ENCODE measurements at regions not wholly inside any gene's neighbourhood (a gene's known extent, or its start where the extent isn't known, plus 50 kb on each side); places are given as distances from the start of the nearest gene placed in this dataset.
"Not testable (repeated sequence)": the region's sequence is repeated elsewhere in the genome, so short reads cannot be mapped to it uniquely, and the experiment has no call there.

DNA sequence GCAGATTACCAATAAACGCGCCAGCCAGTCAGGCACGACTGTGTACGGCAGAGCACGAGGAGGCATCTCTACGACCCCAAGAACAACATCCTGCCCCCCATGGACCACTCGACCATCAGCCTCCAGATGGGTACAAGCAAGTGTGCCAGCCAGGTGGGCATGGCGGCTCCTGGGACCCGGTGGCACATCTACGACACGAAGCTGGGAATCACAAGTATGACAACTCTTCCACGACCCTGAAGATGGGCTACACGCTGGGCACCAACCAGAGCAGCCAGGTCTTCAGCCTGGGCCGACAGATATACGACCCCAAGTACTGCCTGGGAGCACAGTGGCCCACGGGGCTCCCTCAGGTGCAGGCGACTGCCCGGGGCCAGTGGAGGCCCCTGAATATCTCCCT is 217.6 kb downstream of the POTED start:
- Histone ChIP-seq H3K36me3 (ENCODE audit: control insufficient read depth, insufficient read depth, low read length) (no peaks in the 10 kb centered on the region), H3K27ac (ENCODE audit: low read depth, low read length) (no peak overlapping the region), H3K9me3 (ENCODE audit: control insufficient read depth, low read length) (peaks cover 8% of the 10 kb centered on the region), H3K4me1 (ENCODE audit: control insufficient read depth, insufficient read depth, low read length) (no peaks in the 10 kb centered on the region), H3K4me3 (ENCODE audit: low read length) (no peak overlapping the region), H3K9ac (ENCODE audit: extremely low read depth, low read length, poor library complexity, severe bottlenecking) (no peak overlapping the region), H3K27me3 (ENCODE audit: control insufficient read depth, insufficient read depth, low read length, poor library complexity, severe bottlenecking) (no peaks in the 10 kb centered on the region)
- no peaks in the 10 kb centered on the region for H3K4me1 Mint-ChIP-seq
- peaks cover 2% of the 10 kb centered on the region for H3K36me3 Mint-ChIP-seq (ENCODE audit: low read depth)
- H3K4me3 Mint-ChIP-seq, result no peak overlapping the region
- H3K9me3 Mint-ChIP-seq, result peaks cover 69% of the 10 kb centered on the region
- no peak overlapping the region for H3K27ac Mint-ChIP-seq
- DNase-seq, result no peak
- H3K27me3 Mint-ChIP-seq (ENCODE audit: insufficient read depth), result no peaks in the 10 kb centered on the region
- 81 to 90% methylated on average over 6 to 18 of the region's 18 CpGs for WGBS, 2 experiments (ENCODE audit: insufficient coverage in 1 of 2, insufficient read length in 1 of 2)
- TF ChIP-seq, protein P1, sequence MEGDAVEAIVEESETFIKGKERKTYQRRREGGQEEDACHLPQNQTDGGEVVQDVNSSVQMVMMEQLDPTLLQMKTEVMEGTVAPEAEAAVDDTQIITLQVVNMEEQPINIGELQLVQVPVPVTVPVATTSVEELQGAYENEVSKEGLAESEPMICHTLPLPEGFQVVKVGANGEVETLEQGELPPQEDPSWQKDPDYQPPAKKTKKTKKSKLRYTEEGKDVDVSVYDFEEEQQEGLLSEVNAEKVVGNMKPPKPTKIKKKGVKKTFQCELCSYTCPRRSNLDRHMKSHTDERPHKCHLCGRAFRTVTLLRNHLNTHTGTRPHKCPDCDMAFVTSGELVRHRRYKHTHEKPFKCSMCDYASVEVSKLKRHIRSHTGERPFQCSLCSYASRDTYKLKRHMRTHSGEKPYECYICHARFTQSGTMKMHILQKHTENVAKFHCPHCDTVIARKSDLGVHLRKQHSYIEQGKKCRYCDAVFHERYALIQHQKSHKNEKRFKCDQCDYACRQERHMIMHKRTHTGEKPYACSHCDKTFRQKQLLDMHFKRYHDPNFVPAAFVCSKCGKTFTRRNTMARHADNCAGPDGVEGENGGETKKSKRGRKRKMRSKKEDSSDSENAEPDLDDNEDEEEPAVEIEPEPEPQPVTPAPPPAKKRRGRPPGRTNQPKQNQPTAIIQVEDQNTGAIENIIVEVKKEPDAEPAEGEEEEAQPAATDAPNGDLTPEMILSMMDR (conservative IDR thresholded peaks at IDR 0.05), result no peak

GRCh38 chr21:13826511-13826910 is 216.9 kb downstream of the POTED start:
- H3K27me3 Mint-ChIP-seq (ENCODE audit: insufficient read depth); H3K4me1 Mint-ChIP-seq; H3K36me3 ChIP-seq (ENCODE audit: control insufficient read depth, insufficient read depth, low read length); H3K9ac ChIP-seq (ENCODE audit: extremely low read depth, low read length, poor library complexity, severe bottlenecking); H3K4me3 ChIP-seq (ENCODE audit: low read length); H3K9me3 ChIP-seq (ENCODE audit: control insufficient read depth, low read length); DNase-seq; H3K27me3 ChIP-seq (ENCODE audit: control insufficient read depth, insufficient read depth, low read length, poor library complexity, severe bottlenecking); H3K27ac ChIP-seq (ENCODE audit: low read depth, low read length); H3K27ac Mint-ChIP-seq; H3K36me3 Mint-ChIP-seq (ENCODE audit: low read depth); H3K4me1 ChIP-seq (ENCODE audit: control insufficient read depth, insufficient read depth, low read length); H3K4me3 Mint-ChIP-seq: not testable (repeated sequence)
- peaks cover 67% of the 10 kb centered on the region for H3K9me3 Mint-ChIP-seq
- WGBS, 2 experiments (ENCODE audit: insufficient coverage in 1 of 2, insufficient read length in 1 of 2), result 85 to 86% methylated on average over 9 to 15 of the region's 15 CpGs

DNA sequence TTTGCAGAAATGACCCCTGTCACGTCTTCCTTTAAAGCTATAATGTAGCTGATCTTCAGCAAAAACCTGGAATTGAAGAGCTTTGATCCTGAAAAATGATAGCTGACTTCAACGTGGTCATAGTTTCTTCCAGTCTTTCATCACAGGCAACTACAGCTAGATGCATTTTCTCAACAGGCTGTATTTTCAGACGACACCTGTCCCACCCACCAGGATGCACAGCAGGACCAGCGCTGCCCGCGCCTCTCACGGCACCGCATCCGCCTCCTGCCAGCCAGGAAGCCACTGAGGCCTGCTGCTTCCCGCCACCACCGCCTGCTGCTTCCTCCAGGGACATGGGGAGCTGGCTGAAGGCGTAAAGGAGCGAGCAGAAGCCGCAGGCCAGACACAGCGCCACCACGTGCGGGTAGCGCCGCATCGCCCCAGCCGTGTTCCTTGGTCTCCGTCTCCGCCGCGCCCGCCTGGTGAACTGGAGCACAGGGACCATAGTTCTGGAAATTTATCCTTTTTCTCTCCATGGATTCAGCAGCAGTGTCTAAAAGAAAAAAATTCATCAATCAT is 215.7 kb downstream of the POTED start:
- H3K4me1 ChIP-seq (ENCODE audit: control insufficient read depth, insufficient read depth, low read length); H3K9me3 ChIP-seq (ENCODE audit: control insufficient read depth, low read length); H3K4me1 Mint-ChIP-seq; H3K27me3 Mint-ChIP-seq (ENCODE audit: insufficient read depth); H3K27ac ChIP-seq (ENCODE audit: low read depth, low read length); DNase-seq; H3K4me3 Mint-ChIP-seq; H3K27ac Mint-ChIP-seq; H3K36me3 ChIP-seq (ENCODE audit: control insufficient read depth, insufficient read depth, low read length); H3K36me3 Mint-ChIP-seq (ENCODE audit: low read depth); H3K9ac ChIP-seq (ENCODE audit: extremely low read depth, low read length, poor library complexity, severe bottlenecking); H3K4me3 ChIP-seq (ENCODE audit: low read length); H3K27me3 ChIP-seq (ENCODE audit: control insufficient read depth, insufficient read depth, low read length, poor library complexity, severe bottlenecking): not testable (repeated sequence)
- peaks cover 75% of the 10 kb centered on the region for H3K9me3 Mint-ChIP-seq
- 27 to 35% methylated on average over 2 of the region's 26 CpGs for WGBS, 2 experiments (ENCODE audit: insufficient coverage in 1 of 2, insufficient read length in 1 of 2)

GRCh38 chr21:13820286-13820685 is 210.7 kb downstream of the POTED start:
- 0 to 59% methylated on average over 1 to 4 of the region's 4 CpGs for WGBS, 2 experiments (ENCODE audit: insufficient coverage in 1 of 2, insufficient read length in 1 of 2)
- not testable (repeated sequence) for H3K27me3 ChIP-seq (ENCODE audit: control insufficient read depth, insufficient read depth, low read length, poor library complexity, severe bottlenecking); H3K4me3 ChIP-seq (ENCODE audit: low read length); H3K27ac Mint-ChIP-seq; H3K36me3 Mint-ChIP-seq (ENCODE audit: low read depth); H3K4me3 Mint-ChIP-seq; H3K36me3 ChIP-seq (ENCODE audit: control insufficient read depth, insufficient read depth, low read length); H3K4me1 ChIP-seq (ENCODE audit: control insufficient read depth, insufficient read depth, low read length); H3K4me1 Mint-ChIP-seq; H3K27ac ChIP-seq (ENCODE audit: low read depth, low read length); H3K9me3 ChIP-seq (ENCODE audit: control insufficient read depth, low read length); H3K27me3 Mint-ChIP-seq (ENCODE audit: insufficient read depth); DNase-seq; H3K9ac ChIP-seq (ENCODE audit: extremely low read depth, low read length, poor library complexity, severe bottlenecking)
- H3K9me3 Mint-ChIP-seq, result peaks cover 84% of the 10 kb centered on the region

- not testable (repeated sequence) for H3K4me1 ChIP-seq (ENCODE audit: control insufficient read depth, insufficient read depth, low read length); H3K4me3 Mint-ChIP-seq; DNase-seq; H3K27me3 Mint-ChIP-seq (ENCODE audit: insufficient read depth); H3K4me3 ChIP-seq (ENCODE audit: low read length); H3K4me1 Mint-ChIP-seq; H3K27ac ChIP-seq (ENCODE audit: low read depth, low read length); H3K9ac ChIP-seq (ENCODE audit: extremely low read depth, low read length, poor library complexity, severe bottlenecking); H3K36me3 ChIP-seq (ENCODE audit: control insufficient read depth, insufficient read depth, low read length); H3K27ac Mint-ChIP-seq; H3K27me3 ChIP-seq (ENCODE audit: control insufficient read depth, insufficient read depth, low read length, poor library complexity, severe bottlenecking); H3K36me3 Mint-ChIP-seq (ENCODE audit: low read depth)
- peaks cover 85% of the 10 kb centered on the region for H3K9me3 Mint-ChIP-seq
- H3K9me3 ChIP-seq (ENCODE audit: control insufficient read depth, low read length), result peaks cover 30% of the 10 kb centered on the region
- WGBS, 2 experiments (ENCODE audit: insufficient coverage in 1 of 2, insufficient read length in 1 of 2), result 79 to 100% methylated on average over 1 to 2 of the region's 2 CpGs
These were observed 202.6 kb downstream of the POTED start for GRCh38 chr21:13812191-13812590.

- H3K4me3 ChIP-seq (ENCODE audit: low read length); H3K27ac Mint-ChIP-seq; H3K27me3 Mint-ChIP-seq (ENCODE audit: insufficient read depth); H3K27ac ChIP-seq (ENCODE audit: low read depth, low read length); H3K4me1 Mint-ChIP-seq; DNase-seq; H3K27me3 ChIP-seq (ENCODE audit: control insufficient read depth, insufficient read depth, low read length, poor library complexity, severe bottlenecking); H3K36me3 ChIP-seq (ENCODE audit: control insufficient read depth, insufficient read depth, low read length); H3K9ac ChIP-seq (ENCODE audit: extremely low read depth, low read length, poor library complexity, severe bottlenecking); H3K4me1 ChIP-seq (ENCODE audit: control insufficient read depth, insufficient read depth, low read length); H3K4me3 Mint-ChIP-seq; H3K36me3 Mint-ChIP-seq (ENCODE audit: low read depth): not testable (repeated sequence)
- H3K9me3 ChIP-seq (ENCODE audit: control insufficient read depth, low read length), result peaks cover 38% of the 10 kb centered on the region
- peaks cover 82% of the 10 kb centered on the region for H3K9me3 Mint-ChIP-seq
These were observed 201.0 kb downstream of the POTED start for GRCh38 chr21:13810559-13810958.
